Neural cell (in vitro differentiated cells): ENCODE measurements at regions not wholly inside any gene's neighbourhood (a gene's known extent, or its start where the extent isn't known, plus 50 kb on each side); places are given as distances from the start of the nearest gene placed in this dataset.

ENCODE experiments used
- EZH2 ChIP-seq: fragments of 200-600, 300-800 bp; shearing (Covaris generic), sonication (generic); IDR thresholded peaks from 2 replicates; pipeline ENCODE4 v1.6.1; 2014; ENCODE audit warnings: antibody characterized with exemption, low read length, borderline replicate concordance, mild to moderate bottlenecking; ENCODE audit not compliant: insufficient read depth, poor library complexity, severe bottlenecking
- POLR2AphosphoS5 ChIP-seq: IDR thresholded peaks from 2 replicates; pipeline ENCODE4 v1.6.1; 2012
- RAD21 ChIP-seq: fragments of 450-650 bp; conservative IDR thresholded peaks from 2 replicates; pipeline ENCODE4 v1.6.1; 2014; ENCODE audit warnings: antibody characterized with exemption, mild to moderate bottlenecking, moderate library complexity
- TAF1 ChIP-seq: IDR thresholded peaks from 2 replicates; pipeline ENCODE4 v1.6.1; 2012; ENCODE audit warnings: low read depth
- TF ChIP-seq, protein P1 (sequence below): fragments of 450-650 bp; IDR thresholded peaks from 2 replicates; pipeline ENCODE4 v1.5.1; 2014; ENCODE audit warnings: antibody characterized with exemption, mild to moderate bottlenecking, moderate library complexity; ENCODE audit not compliant: poor library complexity, severe bottlenecking

DNA sequence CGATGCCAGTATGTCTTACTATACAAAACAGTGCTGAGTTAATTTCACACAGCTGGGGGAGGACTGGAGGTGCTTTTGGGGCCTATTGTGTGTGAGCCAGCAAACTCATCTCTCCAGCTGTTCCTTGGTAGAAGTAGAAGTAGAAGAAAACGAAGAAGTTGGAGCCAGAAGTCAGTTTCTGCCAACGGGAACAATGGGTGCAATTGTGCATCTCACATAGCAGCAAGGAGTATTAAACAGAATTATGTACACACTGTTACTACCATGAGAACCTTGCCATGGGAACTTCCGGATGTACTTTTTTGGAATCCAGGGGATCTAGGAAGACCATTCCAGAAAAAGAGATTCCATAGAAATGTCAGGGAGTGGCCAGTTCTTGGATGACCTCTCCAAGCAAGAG, 88.6 kb downstream of the VCPKMT start:
- TF ChIP-seq POLR2AphosphoS5, result no peak
- TF ChIP-seq, protein P1, sequence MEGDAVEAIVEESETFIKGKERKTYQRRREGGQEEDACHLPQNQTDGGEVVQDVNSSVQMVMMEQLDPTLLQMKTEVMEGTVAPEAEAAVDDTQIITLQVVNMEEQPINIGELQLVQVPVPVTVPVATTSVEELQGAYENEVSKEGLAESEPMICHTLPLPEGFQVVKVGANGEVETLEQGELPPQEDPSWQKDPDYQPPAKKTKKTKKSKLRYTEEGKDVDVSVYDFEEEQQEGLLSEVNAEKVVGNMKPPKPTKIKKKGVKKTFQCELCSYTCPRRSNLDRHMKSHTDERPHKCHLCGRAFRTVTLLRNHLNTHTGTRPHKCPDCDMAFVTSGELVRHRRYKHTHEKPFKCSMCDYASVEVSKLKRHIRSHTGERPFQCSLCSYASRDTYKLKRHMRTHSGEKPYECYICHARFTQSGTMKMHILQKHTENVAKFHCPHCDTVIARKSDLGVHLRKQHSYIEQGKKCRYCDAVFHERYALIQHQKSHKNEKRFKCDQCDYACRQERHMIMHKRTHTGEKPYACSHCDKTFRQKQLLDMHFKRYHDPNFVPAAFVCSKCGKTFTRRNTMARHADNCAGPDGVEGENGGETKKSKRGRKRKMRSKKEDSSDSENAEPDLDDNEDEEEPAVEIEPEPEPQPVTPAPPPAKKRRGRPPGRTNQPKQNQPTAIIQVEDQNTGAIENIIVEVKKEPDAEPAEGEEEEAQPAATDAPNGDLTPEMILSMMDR, result no peak
- no peak for TF ChIP-seq EZH2
- TF ChIP-seq TAF1, result no peak
- no peak for TF ChIP-seq RAD21
